Retinal pigment epithelial cell (primary cell): ENCODE measurements at regions not wholly inside any gene's neighbourhood (a gene's known extent, or its start where the extent isn't known, plus 50 kb on each side); places are given as distances from the start of the nearest gene placed in this dataset.

Source experiments
- DNase-seq: peaks from one replicate; pipeline ENCODE4 v3.0.0-alpha.2; 2010; ENCODE audit warnings: low read depth
- H3K4me3 ChIP-seq: 2 replicates; pipeline ENCODE4 v1.5.1; 2011; ENCODE audit warnings: mild to moderate bottlenecking, low read length, control low read depth, moderate library complexity
- CTCF ChIP-seq: conservative IDR thresholded peaks from 2 replicates; pipeline ENCODE4 v1.5.1; 2011; ENCODE audit warnings: low read depth, low read length, control low read depth, inconsistent platforms

- no peak for TF ChIP-seq CTCF
- no peak for DNase-seq
- no peak overlapping the region for H3K4me3 ChIP-seq
Observed at GRCh38 chr5:68898951-68899471, 194.8 kb upstream of the SLC30A5 start.

GRCh38 chr5:68911840-68912690 lies 181.7 kb upstream of the SLC30A5 start:
- no peak for DNase-seq
- no peak overlapping the region for H3K4me3 ChIP-seq
- no peak for TF ChIP-seq CTCF

- TF ChIP-seq CTCF, result no peak
- H3K4me3 ChIP-seq, result no peak overlapping the region
- DNase-seq, result no peak
Observed at GRCh38 chr5:68915079-68915478, 178.7 kb upstream of the SLC30A5 start.

- TF ChIP-seq CTCF, result no peak
- no peak for DNase-seq
- no peak overlapping the region for H3K4me3 ChIP-seq
Observed at GRCh38 chr5:68918306-68918705, 175.5 kb upstream of the SLC30A5 start.

- no peak overlapping the region for H3K4me3 ChIP-seq
- no peak for DNase-seq
- TF ChIP-seq CTCF, result no peak
Observed at GRCh38 chr5:68919988-68920490, 173.8 kb upstream of the SLC30A5 start.

GRCh38 chr5:68920888-68921287 lies 172.9 kb upstream of the SLC30A5 start:
- DNase-seq, result no peak
- H3K4me3 ChIP-seq, result no peak overlapping the region
- TF ChIP-seq CTCF, result no peak
